ENCODE measurements at regions not wholly inside any gene's neighbourhood (a gene's known extent, or its start where the extent isn't known, plus 50 kb on each side); places are given as distances from the start of the nearest gene placed in this dataset.

- H3K4me1 ChIP-seq (ENCODE audit: insufficient read depth, low read length) = no peaks in the 10 kb centered on the region
- no peak overlapping the region for H3K27ac ChIP-seq (ENCODE audit: low read length)
- BruUV-seq (replicated peaks) = no TSS peak
- ChIA-PET CTCF (no interaction called here), POLR2A (ENCODE audit: unreplicated experiment) (no interaction called here)
- no peaks in the 10 kb centered on the region for H3K36me3 ChIP-seq (ENCODE audit: low read depth, low read length)
- no peak for TF ChIP-seq EZH2phosphoT487 (IDR thresholded peaks at IDR 0.05; ENCODE audit: borderline replicate concordance, low read length)
- TF ChIP-seq EZH2 (IDR thresholded peaks at IDR 0.05; ENCODE audit: low read length, unreplicated experiment) = no peak
- TF ChIP-seq CTCF (conservative IDR thresholded peaks at IDR 0.05; ENCODE audit: low read depth, low read length) = 0 out of 2 replicates have a peak, but pooled peaks have one; percentile 20
- no peaks in the 10 kb centered on the region for H3K79me2 ChIP-seq (ENCODE audit: low read length)
- H3K4me3 ChIP-seq (ENCODE audit: low read length) = no peak overlapping the region
- H3K4me2 ChIP-seq (ENCODE audit: low read length) = no peak overlapping the region
- no peaks in the 10 kb centered on the region for H3K27me3 ChIP-seq (ENCODE audit: low read length)
- no peak overlapping the region for H3K9ac ChIP-seq (ENCODE audit: low read length)
- DNase-seq (no peak), ATAC-seq (no peak)
- no peak overlapping the region for H2AFZ ChIP-seq (ENCODE audit: low read length)
- H4K20me1 ChIP-seq (ENCODE audit: low read length) = no peaks in the 10 kb centered on the region
- H3F3A ChIP-seq (ENCODE audit: low read length, unreplicated experiment) = no peaks in the 10 kb centered on the region
- intact Hi-C loops (cut with micrococcal nuclease) = no loop called here
- 0 out of 2 replicates have a peak, but pooled peaks cover 7% of the 10 kb centered on the region for H3K9me3 ChIP-seq (ENCODE audit: low read length)
- no peaks in the 10 kb centered on the region for H3K9me2 ChIP-seq (replicated peaks; ENCODE audit: low read length)
These were observed 216.8 kb upstream of the CNTNAP5 start for GRCh38 chr2:123808243-123808642.

- Histone ChIP-seq H3K36me3 (ENCODE audit: low read depth, low read length) (no peaks in the 10 kb centered on the region), H3K79me2 (ENCODE audit: low read length) (no peaks in the 10 kb centered on the region), H3F3A (ENCODE audit: low read length, unreplicated experiment) (no peaks in the 10 kb centered on the region), H3K4me2 (ENCODE audit: low read length) (no peak overlapping the region), H3K9me2 (replicated peaks; ENCODE audit: low read length) (no peaks in the 10 kb centered on the region), H3K27ac (ENCODE audit: low read length) (no peak overlapping the region), H3K27me3 (ENCODE audit: low read length) (no peaks in the 10 kb centered on the region), H3K9ac (ENCODE audit: low read length) (no peak overlapping the region), H3K9me3 (ENCODE audit: low read length) (no peaks in the 10 kb centered on the region), H2AFZ (ENCODE audit: low read length) (no peak overlapping the region), H3K4me3 (ENCODE audit: low read length) (no peak overlapping the region), H3K4me1 (ENCODE audit: insufficient read depth, low read length) (no peaks in the 10 kb centered on the region), H4K20me1 (ENCODE audit: low read length) (no peaks in the 10 kb centered on the region)
- POLR2A ChIA-PET (ENCODE audit: unreplicated experiment) = no interaction called here
- no peak for ATAC-seq
- CTCF ChIA-PET = no interaction called here
- no peak for TF ChIP-seq CTCF (conservative IDR thresholded peaks at IDR 0.05; ENCODE audit: low read depth, low read length)
- no peak for TF ChIP-seq EZH2 (IDR thresholded peaks at IDR 0.05; ENCODE audit: low read length, unreplicated experiment)
- TF ChIP-seq EZH2phosphoT487 (IDR thresholded peaks at IDR 0.05; ENCODE audit: borderline replicate concordance, low read length) = no peak
- intact Hi-C loops (cut with micrococcal nuclease) = no loop called here
- no TSS peak for BruUV-seq (replicated peaks)
- DNase-seq = no peak
These were observed 213.2 kb upstream of the CNTNAP5 start for GRCh38 chr2:123811846-123812245.

- POLR2A ChIA-PET (ENCODE audit: unreplicated experiment) = no interaction called here
- Histone ChIP-seq H4K20me1 (ENCODE audit: low read length) (no peaks in the 10 kb centered on the region), H2AFZ (ENCODE audit: low read length) (no peak overlapping the region), H3K79me2 (ENCODE audit: low read length) (no peaks in the 10 kb centered on the region), H3K4me1 (ENCODE audit: insufficient read depth, low read length) (no peaks in the 10 kb centered on the region), H3K9me3 (ENCODE audit: low read length) (no peaks in the 10 kb centered on the region), H3K9ac (ENCODE audit: low read length) (no peak overlapping the region), H3K9me2 (replicated peaks; ENCODE audit: low read length) (no peaks in the 10 kb centered on the region), H3K27me3 (ENCODE audit: low read length) (no peaks in the 10 kb centered on the region), H3K27ac (ENCODE audit: low read length) (no peak overlapping the region), H3F3A (ENCODE audit: low read length, unreplicated experiment) (no peaks in the 10 kb centered on the region), H3K4me3 (ENCODE audit: low read length) (no peak overlapping the region), H3K36me3 (ENCODE audit: low read depth, low read length) (no peaks in the 10 kb centered on the region), H3K4me2 (ENCODE audit: low read length) (no peak overlapping the region)
- TF ChIP-seq CTCF (conservative IDR thresholded peaks at IDR 0.05; ENCODE audit: low read depth, low read length) (no peak), EZH2 (IDR thresholded peaks at IDR 0.05; ENCODE audit: low read length, unreplicated experiment) (no peak), EZH2phosphoT487 (IDR thresholded peaks at IDR 0.05; ENCODE audit: borderline replicate concordance, low read length) (no peak)
- BruUV-seq (replicated peaks) = no TSS peak
- intact Hi-C loops (cut with micrococcal nuclease) = no loop called here
- DNase-seq (no peak), ATAC-seq (no peak)
- CTCF ChIA-PET = no interaction called here
These were observed 208.9 kb upstream of the CNTNAP5 start for GRCh38 chr2:123816203-123816602.

Data from PC-3 (cell line).